CD14-positive monocyte (primary cell): ENCODE measurements at regions not wholly inside any gene's neighbourhood (a gene's known extent, or its start where the extent isn't known, plus 50 kb on each side); places are given as distances from the start of the nearest gene placed in this dataset.
A peak's percentile ranks its signal among the peaks of the same experiment; 100 is the strongest.

Experiments used
- DNase-seq, 3 donors: peaks; one replicate each; pipeline ENCODE4 v3.0.0-alpha.2; 2011 to 2022
- H2AFZ ChIP-seq: 2 replicates; pipeline ENCODE4 v1.6.0; 2012; ENCODE audit warnings: mild to moderate bottlenecking, low read depth, low read length, inconsistent platforms; ENCODE audit not compliant: insufficient read depth, poor library complexity, severe bottlenecking
- H3K27ac ChIP-seq, 2 donors: 1 replicate in 1 of 2; 2 replicates in 1 of 2; pipeline ENCODE4 v1.5.1; 2012 to 2013; ENCODE audit warnings: low read length in 2 of 2, control low read depth in 1 of 2, inconsistent platforms in 1 of 2, low read depth in 1 of 2, mild to moderate bottlenecking in 1 of 2
- H3K27me3 ChIP-seq, 2 donors: one replicate each; pipeline versions ENCODE4 v1.6.0 to v1.6.1; 2011 to 2013; ENCODE audit warnings: low read length in 2 of 2; ENCODE audit not compliant: control insufficient read depth in 2 of 2, insufficient read depth in 2 of 2
- H3K36me3 ChIP-seq, 2 donors: replicated peaks in 1 of 2; 1 replicate in 1 of 2; 2 replicates in 1 of 2; pipeline versions ENCODE4 v1.5.1 to v1.6.1; 2012 to 2013; ENCODE audit warnings: low read length in 2 of 2, control low read depth in 1 of 2, inconsistent platforms in 1 of 2, mild to moderate bottlenecking in 1 of 2; ENCODE audit not compliant: insufficient read depth in 2 of 2, control insufficient read depth in 1 of 2
- H3K4me1 ChIP-seq, 2 donors: 1 replicate in 1 of 2; 2 replicates in 1 of 2; pipeline versions ENCODE4 v1.5.1 to v1.6.1; 2012 to 2013; ENCODE audit warnings: low read length in 2 of 2, control low read depth in 1 of 2, inconsistent platforms in 1 of 2, mild to moderate bottlenecking in 1 of 2, moderate library complexity in 1 of 2; ENCODE audit not compliant: insufficient read depth in 2 of 2, control insufficient read depth in 1 of 2
- H3K4me2 ChIP-seq: replicated peaks from 2 replicates; pipeline ENCODE3; 2012; ENCODE audit warnings: low read length, moderate library complexity, mild to moderate bottlenecking; ENCODE audit not compliant: poor library complexity, severe bottlenecking; ENCODE audit errors: extremely low read depth
- H3K4me3 ChIP-seq, 3 experiments: fragments of 200-600 bp in 1 of 3; sonication (generic) in 1 of 3; replicated peaks in 1 of 3; 1 replicate in 2 of 3; 2 replicates in 1 of 3; pipeline ENCODE4 v1.5.1; 2011 to 2013; ENCODE audit warnings: low read length in 3 of 3, mild to moderate bottlenecking in 3 of 3, control low read depth in 2 of 3, low read depth in 2 of 3, inconsistent platforms in 1 of 3, moderate library complexity in 1 of 3
- H3K79me2 ChIP-seq: 2 replicates; pipeline ENCODE4 v1.6.0; 2012; ENCODE audit warnings: mild to moderate bottlenecking, control low read depth, inconsistent platforms, low read length, moderate library complexity; ENCODE audit not compliant: insufficient read depth
- H3K9ac ChIP-seq: 2 replicates; pipeline ENCODE4 v1.6.0; 2017; ENCODE audit warnings: low read length, mild to moderate bottlenecking; ENCODE audit not compliant: insufficient read depth, poor library complexity, severe bottlenecking
- H3K9me3 ChIP-seq, 2 donors: replicated peaks in 1 of 2; 1 replicate in 1 of 2; 2 replicates in 1 of 2; pipeline versions ENCODE4 v1.5.1 to v1.6.1; 2012 to 2013; ENCODE audit warnings: low read length in 2 of 2, control low read depth in 1 of 2; ENCODE audit not compliant: control insufficient read depth in 1 of 2, insufficient read depth in 1 of 2
- H4K20me1 ChIP-seq: 2 replicates; pipeline ENCODE4 v1.6.0; 2012; ENCODE audit warnings: mild to moderate bottlenecking, low read length, control low read depth, moderate library complexity; ENCODE audit not compliant: insufficient read depth
- H3K27ac Mint-ChIP-seq, 7 donors: one replicate each; pipeline ENCODE4 v1.8.0; 2020; ENCODE audit warnings: mild to moderate bottlenecking in 7 of 7, mixed read lengths in 7 of 7, moderate library complexity in 6 of 7, inconsistent platforms in 2 of 7
- H3K27me3 Mint-ChIP-seq, 3 donors: one replicate each; pipeline ENCODE4 v1.8.0; 2021 to 2022; ENCODE audit warnings: low read depth in 3 of 3, mild to moderate bottlenecking in 3 of 3, mixed read lengths in 3 of 3, moderate library complexity in 3 of 3, inconsistent platforms in 1 of 3
- H3K36me3 Mint-ChIP-seq, 2 donors: one replicate each; pipeline ENCODE4 v1.8.0; 2020; ENCODE audit warnings: mixed read lengths in 2 of 2, inconsistent platforms in 1 of 2, mild to moderate bottlenecking in 1 of 2
- H3K4me1 Mint-ChIP-seq: one replicate; pipeline ENCODE4 v1.8.0; 2020; ENCODE audit warnings: mild to moderate bottlenecking, mixed read lengths
- H3K4me3 Mint-ChIP-seq, 2 donors: one replicate each; pipeline ENCODE4 v1.8.0; 2020; ENCODE audit warnings: mild to moderate bottlenecking in 2 of 2, mixed read lengths in 2 of 2, moderate library complexity in 1 of 2
- H3K9me3 Mint-ChIP-seq, 7 donors: one replicate each; pipeline ENCODE4 v1.8.0; 2020 to 2022; ENCODE audit warnings: mixed read lengths in 7 of 7, mild to moderate bottlenecking in 6 of 7, moderate library complexity in 6 of 7, inconsistent platforms in 2 of 7
- CTCF ChIP-seq: fragments of 200-600 bp; IDR thresholded peaks from one replicate; pipeline ENCODE4 v1.8.0; 2022; ENCODE audit warnings: antibody characterized with exemption, mild to moderate bottlenecking
- WGBS: methylation state at CpG from one replicate; pipeline ENCODE4 v1.1.5; 2013; ENCODE audit warnings: missing lambda C conversion rate; ENCODE audit not compliant: insufficient coverage; 5-methylcytosine and 5-hydroxymethylcytosine counted together
- intact Hi-C, 2 donors: fragments of 100-400 bp; cut with micrococcal nuclease; formaldehyde crosslinking; loops; one replicate each; pipeline versions ENCODE4 v1.15.0 to v1.15.1; 2023

GRCh38 chr10:4201866-4202825 is 417.1 kb upstream of the KLF6 start:
- H3K27ac ChIP-seq, result no peak overlapping the region
- H3K9ac ChIP-seq, result no peak overlapping the region
- no peak overlapping the region for H3K4me2 ChIP-seq
- Mint-ChIP-seq H3K36me3 (no peaks in the 10 kb centered on the region), H3K9me3 (peaks cover 0 to 5% (median 0%) of the 10 kb centered on the region in 7 donors), H3K27me3 (peaks cover 1 to 5% (median 5%) of the 10 kb centered on the region in 3 donors), H3K27ac (no peak overlapping the region), H3K4me1 (peaks cover 5% of the 10 kb centered on the region), H3K4me3 (peak overlapping the region in 1 of 2 donors; percentile 47)
- H3K9me3 ChIP-seq, result peaks cover 0 to 3% of the 10 kb centered on the region in 2 donors
- no peak for TF ChIP-seq CTCF
- H3K79me2 ChIP-seq, result no peaks in the 10 kb centered on the region
- 50% methylated on average over 12 of the region's 14 CpGs for WGBS
- H3K27me3 ChIP-seq, result no peaks in the 10 kb centered on the region
- intact Hi-C loops, result no loop called here
- H2AFZ ChIP-seq, result peak overlapping the region; percentile 33
- peak in 1 of 3 donors; percentile 4 for DNase-seq
- H3K4me1 ChIP-seq, result peaks cover 0 to 3% of the 10 kb centered on the region in 2 donors
- no peaks in the 10 kb centered on the region for H3K36me3 ChIP-seq
- no peaks in the 10 kb centered on the region for H4K20me1 ChIP-seq
- no peak overlapping the region for H3K4me3 ChIP-seq

GRCh38 chr10:4199196-4199595 is 414.2 kb upstream of the KLF6 start:
- Histone ChIP-seq H3K79me2 (no peaks in the 10 kb centered on the region), H3K4me1 (peaks cover 0 to 3% of the 10 kb centered on the region in 2 donors), H3K4me2 (no peak overlapping the region), H3K36me3 (no peaks in the 10 kb centered on the region), H2AFZ (no peak overlapping the region), H3K27ac (no peak overlapping the region), H3K9me3 (no peaks in the 10 kb centered on the region), H3K9ac (no peak overlapping the region), H3K4me3 (no peak overlapping the region), H4K20me1 (no peaks in the 10 kb centered on the region), H3K27me3 (no peaks in the 10 kb centered on the region)
- intact Hi-C loops, result no loop called here
- WGBS, result no CpG with 5 or more reads among the region's 2 CpGs
- H3K36me3 Mint-ChIP-seq, result no peaks in the 10 kb centered on the region
- H3K27me3 Mint-ChIP-seq, result peaks cover 0 to 5% (median 1%) of the 10 kb centered on the region in 3 donors
- H3K4me1 Mint-ChIP-seq, result peaks cover 9% of the 10 kb centered on the region
- H3K27ac Mint-ChIP-seq, result no peak overlapping the region
- no peak overlapping the region for H3K4me3 Mint-ChIP-seq
- DNase-seq, result no peak
- no peak for TF ChIP-seq CTCF
- H3K9me3 Mint-ChIP-seq, result no peaks in the 10 kb centered on the region
